Mucosa of descending colon (tissue), 3 donors: ENCODE measurements at regions not wholly inside any gene's neighbourhood (a gene's known extent, or its start where the extent isn't known, plus 50 kb on each side); places are given as distances from the start of the nearest gene placed in this dataset.
A peak's percentile ranks its signal among the peaks of the same experiment; 100 is the strongest.

Source experiments
- ATAC-seq: fragments of 200-7000 bp; cut with Tn5 transposase; one replicate; pipeline ENCODE4 v1.9.1; 2020; ENCODE audit warnings: mild to moderate bottlenecking, moderate library complexity
- DNase-seq, 3 donors: peaks; one replicate each; pipeline ENCODE4 v3.0.0-alpha.2; 2020
- H3K36me3 ChIP-seq: fragments of 200-600 bp; one replicate; pipeline ENCODE4 v1.8.0; 2021; ENCODE audit warnings: low read depth, mild to moderate bottlenecking
- H3K4me1 ChIP-seq: fragments of 200-600 bp; one replicate; pipeline ENCODE4 v1.8.0; 2021; ENCODE audit warnings: low read depth, mild to moderate bottlenecking
- H3K4me3 ChIP-seq: fragments of 200-600 bp; one replicate; pipeline ENCODE4 v1.8.0; 2021; ENCODE audit warnings: mild to moderate bottlenecking
- H3K9me3 ChIP-seq: fragments of 200-600 bp; one replicate; pipeline ENCODE4 v1.8.0; 2021; ENCODE audit warnings: mild to moderate bottlenecking
- CTCF ChIP-seq: fragments of 200-600 bp; IDR thresholded peaks from one replicate; pipeline ENCODE4 v1.8.0; 2022; ENCODE audit warnings: antibody characterized with exemption, mild to moderate bottlenecking
- intact Hi-C, 2 donors: fragments of 100-400 bp; cut with DNase I in 1 of 2; cut with micrococcal nuclease in 1 of 2; formaldehyde crosslinking; loops; one replicate each; pipeline versions ENCODE4 v1.11.0 to v1.11.1; 2022; cut with DNase I, micrococcal nuclease
- donor health status: DM: no; HTN: no; CAD: no; lungs with moderate emphysema.
- donor health status: DM: no; HTN: no; CAD: no.
- donor health status: DM: no; HTN: yes; CAD: no.

GRCh38 chr2:122635686-122636085 is 880.2 kb downstream of the TSN start:
- no peak overlapping the region for H3K4me3 ChIP-seq
- H3K36me3 ChIP-seq, result no peaks in the 10 kb centered on the region
- intact Hi-C loops, result no loop called here
- H3K4me1 ChIP-seq, result no peaks in the 10 kb centered on the region
- no peak for TF ChIP-seq CTCF
- ATAC-seq (no peak), DNase-seq (no peak)
- no peaks in the 10 kb centered on the region for H3K9me3 ChIP-seq

- no peaks in the 10 kb centered on the region for H3K9me3 ChIP-seq
- H3K36me3 ChIP-seq, result no peaks in the 10 kb centered on the region
- DNase-seq, result no peak
- TF ChIP-seq CTCF, result no peak
- intact Hi-C loops, result no loop called here
- no peak overlapping the region for H3K4me3 ChIP-seq
- no peaks in the 10 kb centered on the region for H3K4me1 ChIP-seq
- ATAC-seq, result no peak
These were observed 880.6 kb downstream of the TSN start for GRCh38 chr2:122636097-122636496.

GRCh38 chr2:122639176-122639575 is 883.7 kb downstream of the TSN start:
- TF ChIP-seq CTCF, result no peak
- no peaks in the 10 kb centered on the region for H3K4me1 ChIP-seq
- ATAC-seq (no peak), DNase-seq (no peak)
- no peaks in the 10 kb centered on the region for H3K9me3 ChIP-seq
- H3K36me3 ChIP-seq, result no peaks in the 10 kb centered on the region
- no peak overlapping the region for H3K4me3 ChIP-seq
- intact Hi-C loops, result no loop called here

- no peak for TF ChIP-seq CTCF
- Histone ChIP-seq H3K36me3 (no peaks in the 10 kb centered on the region), H3K4me1 (no peaks in the 10 kb centered on the region), H3K4me3 (no peak overlapping the region), H3K9me3 (no peaks in the 10 kb centered on the region)
- DNase-seq (no peak), ATAC-seq (no peak)
- intact Hi-C loops, result no loop called here
These were observed 884.3 kb downstream of the TSN start for GRCh38 chr2:122639711-122640110.

GRCh38 chr2:122643725-122644329 is 888.4 kb downstream of the TSN start:
- DNase-seq, result peak in 1 of 3 donors; percentile 37

More at GRCh38 chr2:122643725-122644329, 888.4 kb downstream of the TSN start:
- no peaks in the 10 kb centered on the region for H3K9me3 ChIP-seq
- intact Hi-C loops, result no loop called here
- H3K4me1 ChIP-seq, result no peaks in the 10 kb centered on the region
- TF ChIP-seq CTCF, result no peak
- peak; percentile 38 for ATAC-seq
- no peaks in the 10 kb centered on the region for H3K36me3 ChIP-seq
- H3K4me3 ChIP-seq, result no peak overlapping the region
